GM12891 (cell line): ENCODE measurements at regions not wholly inside any gene's neighbourhood (a gene's known extent, or its start where the extent isn't known, plus 50 kb on each side); places are given as distances from the start of the nearest gene placed in this dataset.
"Not testable (repeated sequence)": the region's sequence is repeated elsewhere in the genome, so short reads cannot be mapped to it uniquely, and the experiment has no call there.

Source experiments
- POLR2A ChIP-seq: IDR thresholded peaks from 2 replicates; pipeline ENCODE4 v1.6.1; 2011; ENCODE audit warnings: low read depth, low read length, control low read depth
- POLR2AphosphoS5 ChIP-seq: IDR thresholded peaks from 2 replicates; pipeline ENCODE4 v1.6.1; 2011; ENCODE audit warnings: low read depth, low read length, control low read depth
- TAF1 ChIP-seq: IDR thresholded peaks from 2 replicates; pipeline ENCODE4 v1.6.1; 2011; ENCODE audit warnings: low read depth, low read length, control low read depth

- not testable (repeated sequence) for TF ChIP-seq POLR2A, POLR2AphosphoS5, TAF1
Observed at GRCh38 chrY:25878990-25879389, 257.1 kb downstream of the CDY1 start.
